ENCODE measurements at regions not wholly inside any gene's neighbourhood (a gene's known extent, or its start where the extent isn't known, plus 50 kb on each side); places are given as distances from the start of the nearest gene placed in this dataset.

GRCh38 chr20:60780388-60781025 is 471.6 kb upstream of the CDH4 start:
- no peak for TF ChIP-seq OSR1 (CRISPR knock-in tag; IDR thresholded peaks at IDR 0.05)
- TF ChIP-seq ZFP3 (CRISPR knock-in tag; IDR thresholded peaks at IDR 0.05) = no peak
